NCI-H2107 (cell line): ENCODE measurements at regions not wholly inside any gene's neighbourhood (a gene's known extent, or its start where the extent isn't known, plus 50 kb on each side); places are given as distances from the start of the nearest gene placed in this dataset.

Source experiments
- DNase-seq: peaks from one replicate; lab custom pipeline; 2025; lab: John Stamatoyannopoulos, UW

GRCh38 chr7:10122551-10123100 is 851.0 kb upstream of the PHF14 start:
- DNase-seq: peak; percentile 13

GRCh38 chr7:10128748-10129147 is 844.9 kb upstream of the PHF14 start:
- no peak for DNase-seq

- DNase-seq: no peak
Measured at GRCh38 chr7:10138087-10138854, 835.4 kb upstream of the PHF14 start.

GRCh38 chr7:10146271-10146670 is 827.4 kb upstream of the PHF14 start:
- DNase-seq: no peak

- no peak for DNase-seq
Measured at GRCh38 chr7:10156972-10157371, 816.7 kb upstream of the PHF14 start.

- DNase-seq: no peak
Measured at GRCh38 chr7:10181996-10182395, 791.7 kb upstream of the PHF14 start.

GRCh38 chr7:10192074-10192473 is 781.6 kb upstream of the PHF14 start:
- DNase-seq: no peak

GRCh38 chr7:10205696-10206095 is 768.0 kb upstream of the PHF14 start:
- no peak for DNase-seq

GRCh38 chr7:10210000-10210399 is 763.7 kb upstream of the PHF14 start:
- no peak for DNase-seq

- DNase-seq: no peak
Measured at GRCh38 chr7:10211016-10211415, 762.7 kb upstream of the PHF14 start.

GRCh38 chr7:10211861-10212260 is 761.8 kb upstream of the PHF14 start:
- DNase-seq: no peak

- DNase-seq: no peak
Measured at GRCh38 chr7:10212649-10213048, 761.0 kb upstream of the PHF14 start.

GRCh38 chr7:10216462-10216861 is 757.2 kb upstream of the PHF14 start:
- DNase-seq: no peak

GRCh38 chr7:10221084-10221483 is 752.6 kb upstream of the PHF14 start:
- no peak for DNase-seq

GRCh38 chr7:10222976-10223375 is 750.7 kb upstream of the PHF14 start:
- no peak for DNase-seq

- no peak for DNase-seq
Measured at GRCh38 chr7:10225275-10225674, 748.4 kb upstream of the PHF14 start.

GRCh38 chr7:10237306-10237705 is 736.4 kb upstream of the PHF14 start:
- no peak for DNase-seq

GRCh38 chr7:10238641-10239040 is 735.0 kb upstream of the PHF14 start:
- no peak for DNase-seq

- DNase-seq: no peak
Measured at GRCh38 chr7:10239695-10240345, 733.9 kb upstream of the PHF14 start.

GRCh38 chr7:10245406-10245805 is 728.3 kb upstream of the PHF14 start:
- DNase-seq: no peak

- DNase-seq: no peak
Measured at GRCh38 chr7:10257438-10257837, 716.2 kb upstream of the PHF14 start.

GRCh38 chr7:10266976-10267375 is 706.7 kb upstream of the PHF14 start:
- DNase-seq: no peak

GRCh38 chr7:10268034-10268433 is 705.6 kb upstream of the PHF14 start:
- no peak for DNase-seq
